ENCODE measurements at regions not wholly inside any gene's neighbourhood (a gene's known extent, or its start where the extent isn't known, plus 50 kb on each side); places are given as distances from the start of the nearest gene placed in this dataset.

- DNase-seq (ENCODE audit: low read depth) = peak; percentile 37
- H3K4me3 ChIP-seq (ENCODE audit: low read length) = no peak overlapping the region
- no peak for TF ChIP-seq CTCF (conservative IDR thresholded peaks at IDR 0.05; ENCODE audit: low read length)
Measured at GRCh38 chr6:149134511-149134933, 183.0 kb upstream of the TAB2 start.

GRCh38 chr6:149135809-149136208 is 181.7 kb upstream of the TAB2 start:
- no peak for TF ChIP-seq CTCF (conservative IDR thresholded peaks at IDR 0.05; ENCODE audit: low read length)
- DNase-seq (ENCODE audit: low read depth) = no peak
- no peak overlapping the region for H3K4me3 ChIP-seq (ENCODE audit: low read length)

- TF ChIP-seq CTCF (conservative IDR thresholded peaks at IDR 0.05; ENCODE audit: low read length) = no peak
- no peak for DNase-seq (ENCODE audit: low read depth)
- no peak overlapping the region for H3K4me3 ChIP-seq (ENCODE audit: low read length)
Measured at GRCh38 chr6:149136273-149136912, 181.1 kb upstream of the TAB2 start.

- no peak for DNase-seq (ENCODE audit: low read depth)
- H3K4me3 ChIP-seq (ENCODE audit: low read length) = no peak overlapping the region
- no peak for TF ChIP-seq CTCF (conservative IDR thresholded peaks at IDR 0.05; ENCODE audit: low read length)
Measured at GRCh38 chr6:149136913-149137286, 180.6 kb upstream of the TAB2 start.

GRCh38 chr6:149137594-149137993 is 179.9 kb upstream of the TAB2 start:
- no peak overlapping the region for H3K4me3 ChIP-seq (ENCODE audit: low read length)
- no peak for TF ChIP-seq CTCF (conservative IDR thresholded peaks at IDR 0.05; ENCODE audit: low read length)
- peak; percentile 40 for DNase-seq (ENCODE audit: low read depth)

- DNase-seq (ENCODE audit: low read depth) = no peak
- no peak overlapping the region for H3K4me3 ChIP-seq (ENCODE audit: low read length)
- TF ChIP-seq CTCF (conservative IDR thresholded peaks at IDR 0.05; ENCODE audit: low read length) = no peak
Measured at GRCh38 chr6:149138089-149138488, 179.4 kb upstream of the TAB2 start.

- TF ChIP-seq CTCF (conservative IDR thresholded peaks at IDR 0.05; ENCODE audit: low read length) = no peak
- DNase-seq (ENCODE audit: low read depth) = no peak
Measured at GRCh38 chr6:149138699-149139294, 178.7 kb upstream of the TAB2 start.

More at GRCh38 chr6:149138699-149139294, 178.7 kb upstream of the TAB2 start:
- H3K4me3 ChIP-seq (ENCODE audit: low read length) = no peak overlapping the region

All from AG10803 (cell line).